K562 (cell line): ENCODE measurements at regions not wholly inside any gene's neighbourhood (a gene's known extent, or its start where the extent isn't known, plus 50 kb on each side); places are given as distances from the start of the nearest gene placed in this dataset.

Experiments used
- ARID3B ChIP-seq: fragments of 250-450 bp; sonication (Bioruptor Pico); IDR thresholded peaks from 2 replicates; pipeline ENCODE4 v1.4.0; 2020; ENCODE audit warnings: borderline replicate concordance
- CEBPZ ChIP-seq: fragments of 150-350 bp; IDR thresholded peaks from 2 replicates; pipeline ENCODE4 v1.6.1; 2014; ENCODE audit warnings: low read depth, mild to moderate bottlenecking, low read length, borderline replicate concordance
- DNMT1 ChIP-seq: fragments of 450-650 bp; IDR thresholded peaks from 2 replicates; pipeline ENCODE4 v1.6.1; 2016; ENCODE audit warnings: antibody characterized with exemption, mild to moderate bottlenecking
- E2F8 ChIP-seq: fragments of 450-650 bp; IDR thresholded peaks from 2 replicates; pipeline ENCODE4 v1.7.1; 2018; ENCODE audit warnings: mild to moderate bottlenecking, low read depth; ENCODE audit not compliant: partially characterized antibody
- HNRNPK ChIP-seq: fragments of 200-400 bp; formaldehyde crosslinking; IDR thresholded peaks from one replicate; pipeline ENCODE4 v1.6.1; 2018; ENCODE audit warnings: mild to moderate bottlenecking, low read depth, low read length; ENCODE audit not compliant: poor library complexity, severe bottlenecking
- MTA3 ChIP-seq: fragments of 450-650 bp; formaldehyde crosslinking; IDR thresholded peaks from 2 replicates; pipeline ENCODE4 v1.6.1; 2017; ENCODE audit warnings: mild to moderate bottlenecking, borderline replicate concordance
- NFIX ChIP-seq: fragments of 250-450 bp; sonication (Bioruptor Pico); IDR thresholded peaks from 2 replicates; pipeline ENCODE4 v1.4.0; 2020; ENCODE audit warnings: low read depth, mild to moderate bottlenecking, moderate library complexity
- POLR3A ChIP-seq: IDR thresholded peaks from 2 replicates; pipeline ENCODE4 v1.6.1; 2011; ENCODE audit warnings: borderline replicate concordance, mild to moderate bottlenecking, moderate library complexity; ENCODE audit not compliant: insufficient read length, insufficient read depth; ENCODE audit errors: extremely low read depth
- SAFB ChIP-seq: fragments of 200-400 bp; formaldehyde crosslinking; IDR thresholded peaks from 2 replicates; pipeline ENCODE4 v1.6.1; 2017; ENCODE audit warnings: low read depth, low read length, borderline replicate concordance
- THRA ChIP-seq: fragments of 450-650 bp; IDR thresholded peaks from 2 replicates; pipeline ENCODE4 v1.6.1; 2017; ENCODE audit warnings: mild to moderate bottlenecking, moderate library complexity
- ZNF143 ChIP-seq: sonication (generic); formaldehyde crosslinking; IDR thresholded peaks from 2 replicates; pipeline ENCODE4 v1.9.0; 2022; ENCODE audit warnings: mild to moderate bottlenecking, missing genetic modification reagents
- ZNF217 ChIP-seq: sonication (generic); formaldehyde crosslinking; IDR thresholded peaks from 2 replicates; pipeline ENCODE4 v1.8.0; 2022; ENCODE audit warnings: mild to moderate bottlenecking, missing genetic modification reagents
- ZNF398 ChIP-seq: fragments of 250-450 bp; sonication (Bioruptor Pico); IDR thresholded peaks from 2 replicates; pipeline ENCODE4 v1.8.0; 2021; ENCODE audit warnings: moderate library complexity, mild to moderate bottlenecking, inconsistent platforms
- ZZZ3 ChIP-seq: fragments of 450-650 bp; IDR thresholded peaks from 2 replicates; pipeline ENCODE4 v1.6.1; 2016; ENCODE audit warnings: antibody characterized with exemption, mild to moderate bottlenecking, moderate library complexity

GRCh38 chr13:80684217-80684991 is 343.5 kb upstream of the SPRY2 start (continued):
- no peak for TF ChIP-seq E2F8
- no peak for TF ChIP-seq MTA3
- no peak for TF ChIP-seq ZNF143 (CRISPR knock-in tag)
- TF ChIP-seq ZNF217 (CRISPR knock-in tag) = no peak
- no peak for TF ChIP-seq POLR3A
- no peak for TF ChIP-seq HNRNPK
- TF ChIP-seq DNMT1 = no peak
- no peak for TF ChIP-seq SAFB
- TF ChIP-seq CEBPZ = no peak
- no peak for TF ChIP-seq ZZZ3
- 0 out of 2 replicates have a peak, but pooled peaks have one; percentile 1 for TF ChIP-seq NFIX
- no peak for TF ChIP-seq THRA
- TF ChIP-seq ARID3B = no peak
- TF ChIP-seq ZNF398 = no peak
